GOT3 (cell line): ENCODE measurements at regions not wholly inside any gene's neighbourhood (a gene's known extent, or its start where the extent isn't known, plus 50 kb on each side); places are given as distances from the start of the nearest gene placed in this dataset.
"Not testable (repeated sequence)": the region's sequence is repeated elsewhere in the genome, so short reads cannot be mapped to it uniquely, and the experiment has no call there.

Experiments used
- DNase-seq: peaks from one replicate; lab custom pipeline; 2025; ENCODE audit warnings: mixed read lengths; lab: John Stamatoyannopoulos, UW

- no peak for DNase-seq
These were observed 1612.5 kb downstream of the REEP3 start for GRCh38 chr10:65133652-65134051.

DNA sequence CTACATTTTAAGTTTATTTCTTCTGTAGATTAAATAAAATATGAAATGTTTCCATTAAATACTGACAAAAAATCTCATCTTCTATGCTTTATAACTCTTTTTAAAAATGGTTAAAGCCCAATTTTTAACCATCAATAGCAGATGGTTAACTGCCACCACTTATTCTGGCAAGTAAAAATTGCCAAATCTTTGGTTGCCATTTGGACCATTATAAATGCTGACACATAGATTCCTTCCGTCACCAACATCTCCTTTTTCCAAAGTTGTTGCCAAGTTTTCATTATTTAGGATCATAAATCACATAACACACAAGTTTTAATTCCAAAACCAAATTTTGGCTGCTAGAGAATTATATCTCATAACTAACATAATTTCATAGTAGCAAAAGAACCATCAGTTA lies 1614.3 kb downstream of the REEP3 start:
- DNase-seq, result no peak

GRCh38 chr10:65142641-65143435 lies 1621.6 kb downstream of the REEP3 start:
- DNase-seq, result no peak

GRCh38 chr10:65143723-65144122 lies 1622.5 kb downstream of the REEP3 start:
- DNase-seq, result no peak

DNA sequence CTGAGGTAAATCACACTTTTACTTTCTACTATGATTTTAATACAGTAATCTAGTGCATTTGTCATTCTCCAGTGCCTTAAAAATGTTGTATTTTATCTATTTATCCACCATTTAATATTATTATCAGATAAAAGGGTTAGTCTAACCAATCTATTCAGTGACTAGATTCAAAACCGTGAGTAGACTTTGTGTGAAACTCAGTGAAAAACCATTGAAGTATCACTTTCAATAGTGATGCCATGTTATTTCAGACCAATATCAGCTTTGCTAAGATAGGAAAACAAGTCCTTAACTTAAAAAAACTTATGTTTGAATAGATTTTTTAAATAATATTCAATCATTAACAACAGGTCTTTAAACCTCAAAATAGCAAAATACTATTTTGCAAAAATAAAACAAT lies 1628.7 kb downstream of the REEP3 start:
- no peak for DNase-seq

DNA sequence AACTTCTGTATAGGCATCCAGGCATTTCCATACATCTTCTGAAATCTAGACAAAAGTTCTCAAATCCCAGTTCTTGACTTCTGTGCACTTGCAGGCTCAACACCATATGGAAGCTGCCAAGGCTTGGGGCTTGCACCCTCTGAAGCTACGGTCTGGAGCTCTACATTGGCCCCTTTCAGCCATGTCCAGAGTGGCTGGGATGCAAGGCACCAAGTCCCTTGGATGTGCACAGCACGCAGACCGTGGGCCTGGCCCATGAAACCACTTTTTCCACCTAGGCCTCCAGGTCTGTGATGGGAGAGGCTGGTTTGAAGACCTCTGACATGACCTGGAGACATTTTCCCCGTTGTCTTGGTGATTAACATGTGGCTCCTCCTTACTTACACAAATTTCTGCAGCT lies 1645.1 kb downstream of the REEP3 start:
- no peak for DNase-seq

DNA sequence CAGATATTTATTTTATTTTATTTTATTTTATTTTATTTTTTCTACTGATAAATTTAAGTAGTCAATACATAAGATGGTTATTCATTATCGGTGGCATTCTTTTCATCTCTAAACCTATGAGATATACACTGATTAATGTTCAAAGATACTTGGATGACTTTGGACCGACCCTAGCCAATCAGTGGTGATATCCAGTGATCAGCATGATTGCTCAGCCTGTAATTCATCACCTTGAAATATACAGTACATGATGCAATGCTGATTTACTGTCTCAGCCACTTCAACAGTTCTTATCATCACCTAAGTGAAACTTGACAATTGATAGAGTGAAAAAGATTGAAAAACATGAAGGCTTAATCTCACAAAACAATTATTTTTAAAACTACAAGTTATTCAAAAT lies 1651.0 kb downstream of the REEP3 start:
- no peak for DNase-seq

DNA sequence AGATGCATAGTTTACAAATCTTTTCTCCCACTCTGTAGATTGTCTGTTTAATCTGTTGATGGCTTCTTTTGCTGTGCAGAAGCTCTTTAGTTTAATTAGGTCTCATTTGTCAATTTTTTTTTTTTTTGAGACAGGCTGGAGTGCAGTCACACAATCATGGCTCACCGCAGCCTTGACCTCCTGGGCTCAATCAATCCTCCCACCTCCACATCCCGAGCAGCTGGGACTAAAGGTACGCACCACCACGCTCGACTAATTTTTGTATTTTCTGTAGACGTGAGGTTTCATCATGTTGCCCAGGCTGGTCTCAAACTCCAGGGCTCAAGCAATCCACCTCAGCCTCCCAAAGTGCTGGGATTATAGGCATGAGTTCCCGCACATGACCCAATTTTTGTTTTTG lies 1655.8 kb downstream of the REEP3 start:
- no peak for DNase-seq

DNA sequence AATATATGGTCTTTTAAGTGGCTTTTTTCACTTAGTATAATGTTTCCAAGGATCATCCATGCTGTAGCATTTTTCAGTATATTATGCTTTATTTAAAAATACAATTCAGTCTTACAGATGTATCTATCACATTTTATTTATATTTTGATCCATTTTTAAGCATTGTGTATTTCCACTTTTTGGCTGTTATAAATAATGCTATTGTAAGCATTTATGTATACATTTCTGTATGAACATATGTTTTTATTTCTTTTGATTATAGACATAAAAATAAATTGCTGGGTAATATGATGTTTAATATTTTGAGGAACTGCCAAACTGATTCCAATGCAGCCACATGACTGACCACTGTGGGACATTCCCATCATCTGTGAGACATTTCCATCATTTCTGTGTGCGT lies 1662.0 kb downstream of the REEP3 start:
- DNase-seq, result no peak

- DNase-seq, result not testable (repeated sequence)
These were observed 1665.5 kb downstream of the REEP3 start for GRCh38 chr10:65186668-65187067.

DNA sequence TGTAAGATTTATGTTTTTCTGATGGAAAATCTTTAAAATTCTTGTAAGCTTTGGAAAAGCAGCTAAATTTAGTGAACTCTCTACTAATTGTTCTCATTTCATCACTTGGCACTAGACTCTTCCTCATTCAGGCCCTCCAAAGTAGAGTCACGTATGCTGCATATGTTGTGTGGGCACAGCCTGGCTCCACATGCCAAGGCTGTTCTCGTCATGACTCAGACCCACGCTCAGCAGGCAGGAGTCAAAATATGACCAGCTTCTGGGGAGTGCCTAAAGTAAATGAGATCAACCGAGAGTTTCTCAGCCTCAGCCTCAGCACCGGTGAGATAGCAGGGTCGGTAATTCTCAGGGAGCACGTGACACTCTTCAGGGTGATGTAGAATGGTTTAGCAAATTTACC lies 1672.9 kb downstream of the REEP3 start:
- no peak for DNase-seq

DNA sequence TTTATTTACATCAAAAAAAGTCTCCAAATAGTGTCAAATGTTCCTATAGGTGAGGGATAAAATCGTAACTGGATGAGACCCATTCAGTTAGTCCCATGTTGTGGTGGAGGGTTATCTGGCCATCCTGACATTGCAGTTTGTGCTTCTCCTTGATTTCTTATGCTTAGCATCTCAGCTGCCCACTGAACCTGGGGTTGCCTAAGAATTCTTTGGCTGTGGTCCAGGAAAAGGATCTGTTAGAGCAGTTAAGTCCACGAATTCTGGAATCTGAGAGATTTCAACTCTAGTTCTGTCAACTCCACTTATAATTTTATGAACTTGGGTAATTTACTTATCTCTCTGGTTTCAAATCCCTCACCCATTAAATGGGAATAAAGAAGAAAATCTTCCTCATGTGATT lies 1673.4 kb downstream of the REEP3 start:
- no peak for DNase-seq

- DNase-seq, result no peak
These were observed 1674.9 kb downstream of the REEP3 start for GRCh38 chr10:65196111-65196510.

GRCh38 chr10:65197935-65198334 lies 1676.7 kb downstream of the REEP3 start:
- DNase-seq, result no peak

- DNase-seq, result no peak
These were observed 1680.3 kb downstream of the REEP3 start for GRCh38 chr10:65201491-65201890.

GRCh38 chr10:65204999-65205398 lies 1683.8 kb downstream of the REEP3 start:
- DNase-seq, result no peak

DNA sequence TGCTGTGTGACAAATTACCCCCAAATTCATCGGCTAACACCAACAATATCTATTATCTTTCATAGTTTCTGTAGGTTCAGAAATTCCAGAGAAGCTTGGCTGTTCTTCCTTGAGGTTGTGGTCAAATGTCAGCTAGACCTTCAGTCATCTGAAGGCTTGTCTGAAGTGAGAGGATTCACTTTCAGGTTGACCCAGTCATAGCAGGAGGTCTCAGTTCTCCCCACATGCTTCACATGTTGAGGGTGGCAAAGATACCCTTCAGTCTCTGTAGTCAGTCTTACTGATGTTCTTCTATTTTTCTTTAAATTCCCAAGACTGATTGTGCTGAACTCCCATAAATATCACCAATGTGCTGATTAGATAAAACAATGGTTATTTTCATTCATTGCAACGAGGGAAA lies 1692.0 kb downstream of the REEP3 start:
- DNase-seq, result no peak

GRCh38 chr10:65219444-65219843 lies 1698.2 kb downstream of the REEP3 start:
- no peak for DNase-seq

DNA sequence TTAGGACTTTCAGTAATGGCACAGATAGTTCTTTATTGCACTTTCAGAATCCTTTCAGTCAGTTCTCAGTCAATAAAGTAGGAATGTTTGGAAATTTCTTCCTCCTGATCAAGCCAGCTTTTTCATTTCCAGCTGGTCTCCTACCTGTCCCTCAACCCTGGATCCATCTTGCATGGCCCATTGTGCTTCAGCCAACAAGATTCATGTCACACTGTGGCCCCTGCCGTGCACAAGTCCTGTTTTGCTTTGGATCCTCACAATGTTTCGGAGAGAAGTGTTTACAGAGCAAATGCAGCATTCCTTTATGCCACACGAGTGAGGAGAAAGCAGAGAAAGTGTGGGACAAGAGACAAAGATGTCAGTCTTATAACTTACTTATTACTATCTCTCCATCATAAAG lies 1694.7 kb upstream of the LRRTM3 start:
- no peak for DNase-seq

- no peak for DNase-seq
These were observed 1691.6 kb upstream of the LRRTM3 start for GRCh38 chr10:65234261-65234660.

DNA sequence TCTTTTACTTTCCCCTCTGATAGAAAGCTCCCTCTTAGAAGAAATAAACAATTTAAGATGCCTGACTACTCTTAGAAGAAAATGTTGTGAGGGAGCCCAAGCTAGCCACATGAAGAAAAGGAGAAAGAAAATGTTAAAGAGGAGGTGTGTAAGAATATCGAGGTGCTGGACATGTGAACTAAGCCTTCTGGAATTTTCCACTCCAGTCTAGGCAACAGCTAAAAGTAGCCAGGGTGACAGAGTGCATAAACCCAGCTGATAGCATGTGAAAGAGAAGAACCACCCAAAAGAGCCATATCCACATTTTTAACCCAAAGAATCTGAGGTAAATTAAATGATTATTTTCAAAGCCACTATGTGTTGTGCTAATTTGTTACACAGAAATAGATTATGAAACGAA lies 1690.6 kb upstream of the LRRTM3 start:
- no peak for DNase-seq

DNA sequence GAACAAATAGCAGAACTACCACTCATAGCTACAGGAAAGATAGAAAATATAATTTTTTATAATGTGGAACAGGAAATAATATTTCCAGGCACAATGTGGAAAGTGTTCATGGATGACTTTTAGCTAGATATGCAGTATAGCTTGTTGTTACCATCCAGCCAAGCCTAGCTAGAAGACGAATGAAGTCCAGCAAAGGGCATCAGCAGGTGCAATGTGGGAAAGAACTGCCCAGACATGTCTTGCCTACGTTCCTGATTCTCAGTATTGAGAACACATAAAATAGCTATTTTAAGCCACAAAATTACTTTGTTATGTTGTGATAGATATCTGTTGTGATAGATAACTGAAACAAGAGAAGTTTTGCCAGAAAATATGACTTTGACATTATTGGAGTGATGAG lies 1690.0 kb upstream of the LRRTM3 start:
- DNase-seq, result no peak

- DNase-seq, result no peak
These were observed 1660.3 kb upstream of the LRRTM3 start for GRCh38 chr10:65265451-65265954.

- DNase-seq, result not testable (repeated sequence)
These were observed 1656.3 kb upstream of the LRRTM3 start for GRCh38 chr10:65269551-65269950.
